ENCODE measurements at regions not wholly inside any gene's neighbourhood (a gene's known extent, or its start where the extent isn't known, plus 50 kb on each side); places are given as distances from the start of the nearest gene placed in this dataset.

DNA sequence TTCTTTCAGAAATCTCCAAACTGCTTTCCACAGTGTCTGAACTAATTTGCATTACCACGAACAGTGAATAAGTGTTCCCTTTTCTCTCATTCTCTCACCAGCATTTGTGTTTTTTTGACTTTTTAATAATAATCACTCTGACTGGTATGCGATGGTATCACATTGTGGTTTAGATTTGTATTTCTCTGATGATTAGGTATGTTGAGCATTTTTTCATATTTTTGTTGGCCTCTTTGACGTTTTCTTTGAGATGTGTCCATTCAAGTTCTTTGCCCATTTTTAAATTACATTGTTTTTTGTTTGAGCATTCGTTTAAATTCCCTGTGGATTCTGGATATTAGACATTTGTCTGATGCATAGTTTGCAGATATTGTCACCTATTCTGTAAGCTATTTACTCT lies 1639.6 kb upstream of the TENM4 start:
- DNase-seq: no peak

DNA sequence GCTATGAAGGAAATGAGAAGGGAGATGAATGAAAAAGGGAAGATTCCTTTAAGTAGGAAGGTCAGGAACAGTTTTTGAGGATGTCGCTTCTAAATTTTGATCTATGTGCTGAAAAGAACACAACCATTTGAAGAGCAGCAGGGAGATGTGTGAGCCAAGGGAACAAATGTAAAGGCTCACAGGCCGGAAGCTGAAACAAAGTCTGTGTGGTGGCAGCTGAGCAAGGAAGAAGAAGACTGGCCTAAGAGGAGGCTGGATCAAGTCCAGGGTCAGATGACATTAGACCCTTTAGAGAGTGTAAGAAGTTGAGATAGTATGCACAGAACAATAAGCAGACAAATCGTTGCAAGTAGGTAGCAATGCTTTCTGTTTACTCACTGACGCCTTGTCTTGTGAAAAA lies 1631.4 kb upstream of the TENM4 start:
- DNase-seq: no peak

DNA sequence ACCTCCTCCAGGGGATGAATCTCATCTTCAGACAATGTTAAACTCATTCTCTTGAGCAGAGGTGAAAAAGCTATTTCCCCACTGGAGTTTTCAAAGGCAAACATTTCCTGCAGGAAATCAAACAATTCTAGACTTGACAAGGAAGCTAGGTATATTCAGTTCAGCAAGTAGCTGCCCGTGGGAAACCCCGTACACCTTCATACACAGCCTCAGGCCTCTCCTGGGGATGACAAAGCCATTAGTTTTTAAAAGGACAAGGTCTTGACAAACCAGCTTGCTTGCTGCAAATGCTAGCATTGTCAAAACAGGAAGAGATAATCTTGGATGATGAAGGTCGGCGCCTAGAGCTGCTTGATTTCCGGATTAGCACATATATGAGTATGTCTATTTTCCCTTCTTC lies 1630.8 kb upstream of the TENM4 start:
- DNase-seq: no peak

DNA sequence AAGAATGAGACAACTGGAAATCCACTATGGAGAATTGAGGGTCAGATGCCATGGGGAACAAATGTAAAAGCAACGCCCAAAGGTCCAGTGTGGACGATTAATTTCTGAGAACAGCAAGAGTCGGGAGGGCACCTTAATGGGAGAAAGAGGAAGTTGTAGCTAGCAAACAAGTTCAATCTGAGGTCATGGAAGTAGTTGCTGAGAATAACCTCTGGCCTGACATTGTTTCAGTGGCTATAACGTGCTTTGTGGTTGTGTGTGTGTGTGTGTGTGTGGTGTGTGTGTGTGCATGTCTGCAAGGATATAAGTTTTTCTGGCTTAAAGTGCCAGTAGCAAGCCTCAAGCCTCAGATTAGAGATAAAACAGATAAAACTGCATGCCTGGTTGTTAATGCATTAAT lies 1630.1 kb upstream of the TENM4 start:
- DNase-seq: no peak

DNA sequence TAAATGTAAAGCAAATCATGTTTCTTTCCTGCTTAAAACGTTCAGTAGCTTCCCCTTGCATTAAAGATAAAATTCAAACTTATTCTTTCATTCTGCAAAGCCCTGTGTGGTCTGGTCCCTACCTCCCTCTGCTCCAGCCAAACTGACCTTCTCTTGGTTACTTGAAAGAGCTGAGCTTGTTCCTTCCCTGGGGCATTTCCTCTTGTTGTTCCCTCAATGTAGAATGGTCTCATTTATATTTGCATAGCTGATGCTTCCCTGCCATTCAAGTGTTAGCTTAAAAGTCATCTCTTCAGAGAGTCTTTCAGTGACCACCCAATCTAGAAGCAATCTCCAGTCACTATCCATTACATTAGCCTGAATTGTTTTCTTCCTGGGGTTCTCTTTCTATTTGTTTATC lies 1618.5 kb upstream of the TENM4 start:
- no peak for DNase-seq

DNA sequence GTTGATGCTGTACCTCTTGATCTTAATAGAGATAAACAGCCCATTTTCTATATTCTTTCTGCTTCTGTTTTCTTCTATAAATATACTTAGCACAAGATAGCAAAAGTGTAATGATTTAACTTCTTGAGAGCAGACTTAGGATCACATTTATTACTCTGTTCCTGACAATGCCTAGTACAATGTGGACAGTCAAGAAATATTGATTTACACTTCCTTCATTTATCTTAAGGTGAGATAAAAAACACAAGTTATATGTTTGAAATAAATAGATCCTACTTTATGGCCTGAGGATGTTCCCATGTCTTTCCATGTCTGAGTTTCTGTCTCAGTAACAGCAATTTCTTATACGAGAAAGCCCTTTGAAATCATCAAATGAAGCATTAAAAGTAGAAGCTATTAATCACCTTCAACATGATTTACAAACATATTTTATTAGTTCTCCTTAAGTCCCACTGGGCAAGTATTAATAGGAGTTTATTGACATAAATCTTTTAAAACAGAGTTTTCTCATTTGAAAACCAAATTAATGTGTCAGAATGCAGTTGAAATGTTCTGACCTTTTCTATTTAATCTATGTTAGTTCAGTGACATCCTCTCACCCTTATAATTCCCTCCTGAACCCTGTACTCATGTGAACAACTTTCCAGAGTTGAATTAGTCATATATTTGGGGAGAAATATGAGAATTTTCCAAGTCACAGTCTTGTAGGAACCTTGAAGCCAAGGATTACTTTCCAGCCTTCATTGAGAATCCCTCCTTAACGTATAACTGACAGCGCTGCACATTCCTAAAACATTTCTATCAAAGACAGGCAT lies 1611.7 kb upstream of the TENM4 start:
- DNase-seq: no peak

DNA sequence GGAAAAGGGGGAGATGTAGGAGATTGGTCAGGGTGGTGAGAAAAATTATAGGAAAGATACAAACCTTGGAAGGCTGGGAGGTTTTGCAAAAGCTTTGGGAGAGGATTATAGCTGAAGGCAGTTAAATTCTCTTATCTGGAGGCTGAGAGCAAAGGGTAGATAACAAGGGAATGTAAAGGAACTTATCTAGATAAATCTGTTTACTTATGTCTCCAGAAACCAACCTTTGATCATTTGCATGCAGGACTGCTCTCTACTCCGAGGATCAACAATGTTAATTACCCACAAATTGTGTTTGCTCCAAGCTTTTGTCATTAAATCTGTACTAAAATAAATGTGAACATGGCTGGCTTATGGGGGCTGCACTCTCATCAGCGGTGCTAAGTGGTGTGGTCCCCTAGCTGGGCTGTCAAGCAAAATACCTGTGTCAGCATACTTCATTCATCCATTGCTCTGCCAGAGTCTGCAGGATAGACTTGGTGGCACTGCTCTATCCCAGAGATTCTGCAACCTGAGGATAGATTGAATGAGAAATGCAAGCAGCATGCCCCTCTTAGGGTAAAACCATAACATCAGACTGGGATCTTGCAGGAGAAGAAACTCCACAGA lies 1599.2 kb upstream of the TENM4 start:
- no peak for DNase-seq

DNA sequence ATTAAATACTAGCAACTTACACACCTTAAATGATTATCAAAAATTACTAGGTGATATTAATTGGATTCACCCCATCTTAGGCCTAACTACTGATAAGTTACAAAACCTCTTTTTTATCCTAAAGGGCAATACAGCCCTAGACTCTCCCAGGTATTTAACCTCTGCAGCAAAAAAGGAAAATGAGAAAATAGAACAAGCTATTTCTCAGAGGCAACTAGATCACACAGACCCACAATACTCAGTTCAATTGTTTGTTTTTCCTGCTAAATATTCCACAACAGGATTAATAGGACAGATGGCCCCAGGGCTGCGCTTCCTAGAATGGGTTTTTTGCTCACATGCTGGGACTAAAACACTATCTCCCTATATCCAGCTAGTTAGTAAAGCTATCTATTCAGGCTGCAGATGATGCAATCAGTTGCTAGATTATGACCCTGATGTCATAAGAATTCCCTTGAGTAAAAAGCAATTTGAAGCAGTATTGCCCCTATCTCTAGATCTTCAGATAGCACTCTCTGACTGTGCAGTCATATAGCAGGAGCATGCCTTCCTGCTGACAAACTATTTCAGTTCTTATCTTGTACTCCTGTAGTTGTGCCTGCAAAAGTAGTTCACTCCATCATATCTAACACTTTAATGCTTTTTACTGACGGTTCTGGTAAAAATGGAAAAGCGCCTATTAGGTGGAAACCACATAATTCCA lies 1595.5 kb upstream of the TENM4 start:
- no peak for DNase-seq

DNA sequence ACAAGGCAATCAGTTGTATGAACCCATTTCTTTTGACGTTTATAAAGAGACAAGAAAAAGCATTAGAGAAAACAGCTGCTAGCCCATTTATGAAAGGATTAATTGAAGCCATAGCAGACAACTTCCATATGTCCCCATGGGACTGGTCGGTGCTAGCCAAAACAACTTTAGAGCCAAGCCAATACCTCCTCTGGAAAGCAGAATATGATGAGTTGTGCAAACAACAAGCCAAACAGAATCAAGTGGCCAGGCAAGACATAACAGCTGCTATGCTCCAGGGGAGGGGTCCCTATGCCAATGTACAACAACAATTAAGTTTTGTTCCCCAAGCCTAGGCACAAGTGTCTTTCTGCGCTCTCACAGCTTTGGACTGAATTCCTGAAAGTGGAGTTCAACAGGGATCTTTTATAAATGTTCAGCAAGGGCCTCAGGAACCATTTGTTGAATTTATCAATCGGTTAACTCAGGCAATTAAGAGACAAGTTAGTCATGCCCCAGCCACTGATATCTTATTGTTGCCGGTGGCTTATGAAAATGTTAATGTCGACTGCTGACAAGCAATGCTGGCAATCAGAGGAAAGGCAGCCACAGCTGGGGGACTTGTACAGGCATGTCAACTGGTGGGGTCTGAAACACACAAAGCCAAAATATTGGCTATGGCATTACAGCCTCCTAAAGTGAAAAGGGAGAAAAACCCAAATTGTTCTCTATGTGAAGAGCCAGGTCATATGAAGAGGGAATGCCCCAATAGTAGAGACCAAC lies 1593.1 kb upstream of the TENM4 start:
- DNase-seq: no peak

DNA sequence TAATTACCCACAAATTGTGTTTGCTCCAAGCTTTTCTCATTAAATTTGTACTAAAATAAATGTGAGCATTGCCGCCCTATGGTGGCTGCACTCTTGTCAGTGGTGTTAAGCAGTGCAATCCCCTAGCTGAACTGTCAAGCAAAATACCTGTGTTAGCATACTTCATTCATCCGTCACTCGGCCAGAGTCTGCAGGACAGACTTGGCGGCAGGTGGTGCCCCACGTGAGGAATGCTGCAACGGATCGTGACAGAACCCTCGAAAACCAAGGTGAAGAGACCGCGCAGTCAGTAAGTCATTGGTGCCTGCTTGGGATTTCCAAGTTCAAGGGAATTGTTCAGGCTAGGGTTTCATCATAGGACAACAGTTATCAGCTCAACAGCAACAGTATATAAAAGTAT lies 1592.1 kb upstream of the TENM4 start:
- DNase-seq: no peak

DNA sequence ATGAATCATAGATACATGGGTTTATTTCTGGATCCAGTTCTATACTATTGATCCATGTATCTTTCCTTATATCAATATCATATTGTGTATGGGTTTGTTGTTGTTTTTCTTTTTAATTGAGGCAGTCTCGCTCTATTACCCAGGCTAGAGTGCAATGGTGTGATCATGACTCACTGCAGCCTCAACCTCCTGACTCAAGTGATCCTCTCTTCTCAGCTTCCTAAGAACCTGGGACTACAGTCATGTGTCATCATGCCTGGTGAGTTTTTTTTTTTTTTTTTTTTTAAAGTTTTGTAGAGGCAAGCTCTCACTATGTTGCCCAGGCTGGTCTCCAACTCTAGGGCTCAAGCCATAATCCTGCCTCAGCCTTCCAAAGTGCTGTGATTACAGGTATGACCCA lies 1589.4 kb upstream of the TENM4 start:
- peak; percentile 11 for DNase-seq

DNA sequence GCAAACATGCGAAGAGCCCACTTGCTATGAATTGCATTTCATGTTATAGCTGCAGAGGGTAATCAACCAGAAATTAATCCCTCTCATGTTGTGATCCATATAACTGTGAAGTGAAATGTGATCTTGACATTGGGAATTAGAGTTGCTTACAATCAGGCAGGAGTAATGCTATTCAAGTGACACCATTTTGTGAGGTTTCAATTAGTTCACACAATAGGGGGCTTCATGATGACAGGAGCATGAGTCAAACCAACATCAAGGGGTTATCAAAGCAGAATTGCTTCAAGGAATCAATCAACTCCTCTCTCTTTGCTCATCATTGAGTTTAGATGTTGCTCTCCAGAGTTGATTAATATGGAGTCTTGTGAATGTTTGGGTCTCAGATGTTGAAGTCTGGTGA lies 1585.2 kb upstream of the TENM4 start:
- no peak for DNase-seq

DNA sequence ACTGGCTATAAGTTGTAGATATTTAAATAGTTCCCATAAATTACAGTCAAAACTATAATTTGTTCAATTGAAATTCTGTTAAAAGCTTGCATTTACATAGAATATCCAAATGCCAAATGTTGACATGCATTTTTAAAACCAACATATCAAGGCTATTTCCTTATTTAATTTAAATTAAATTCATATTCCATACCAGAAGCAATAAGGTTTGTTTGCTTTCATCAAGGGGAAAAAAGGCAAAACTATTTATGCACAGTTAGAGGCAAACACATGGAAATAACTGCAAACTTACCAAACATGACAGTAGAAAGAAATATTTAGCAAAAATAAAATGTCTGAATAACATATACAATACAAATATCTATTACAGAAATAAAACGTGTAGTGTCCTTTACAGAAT lies 1581.2 kb upstream of the TENM4 start:
- DNase-seq: no peak

DNA sequence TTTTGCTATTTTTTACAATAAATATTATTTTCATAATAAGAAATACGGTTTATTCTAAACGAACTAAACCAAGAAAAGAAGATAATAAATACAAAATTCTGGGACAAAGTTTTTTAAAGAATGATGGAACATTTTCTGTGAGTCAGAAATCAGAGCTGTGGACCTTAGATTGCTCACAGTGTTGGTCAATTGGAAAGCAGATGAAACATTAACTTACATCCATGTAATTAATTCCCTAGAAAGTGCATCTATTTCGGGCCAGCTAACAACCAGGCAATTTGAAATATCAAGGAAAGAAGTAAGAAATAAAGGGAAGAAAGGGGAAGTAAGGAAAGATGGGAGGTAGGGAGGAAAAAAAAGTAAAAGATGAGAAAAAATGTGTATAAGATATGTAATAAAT lies 1569.8 kb upstream of the TENM4 start:
- DNase-seq: peak; percentile 36

DNA sequence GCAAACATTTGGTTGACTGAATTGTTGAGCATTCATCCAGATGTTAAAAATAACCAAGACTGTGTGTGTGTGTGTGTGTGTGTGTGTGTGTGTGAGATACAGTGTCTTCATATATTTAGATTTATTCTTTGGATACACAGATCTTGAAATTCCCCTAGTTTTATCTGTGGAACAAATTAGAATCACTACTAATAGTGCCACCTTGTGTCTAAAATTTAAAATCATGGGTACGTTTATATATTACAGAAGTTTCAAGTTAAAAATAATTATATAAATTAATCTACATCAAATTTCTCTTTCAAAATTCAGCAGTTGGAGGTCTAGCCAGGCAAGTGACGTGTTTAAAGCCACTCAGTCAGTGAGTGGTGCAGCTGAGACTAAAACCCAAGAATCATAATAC lies 1566.2 kb upstream of the TENM4 start:
- DNase-seq: peak; percentile 23

DNA sequence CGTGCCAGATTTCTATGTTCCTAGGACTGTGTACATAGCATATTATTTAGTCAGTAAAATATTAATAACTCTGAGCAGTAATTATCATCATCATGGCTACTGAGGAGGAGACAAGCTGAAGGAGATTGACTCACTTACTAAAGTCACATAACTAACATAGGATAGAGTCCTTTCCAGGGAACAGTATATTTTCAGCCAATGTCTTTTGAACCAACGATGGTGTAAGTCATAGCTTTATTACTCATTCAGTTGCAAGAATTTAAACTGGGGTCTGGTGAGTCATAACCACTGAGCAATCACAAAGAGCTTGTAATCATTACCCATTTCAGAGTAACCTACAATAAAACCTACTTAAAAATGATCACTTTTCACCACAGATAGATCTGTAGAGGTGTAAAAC lies 1564.8 kb upstream of the TENM4 start:
- peak; percentile 95 for DNase-seq

DNA sequence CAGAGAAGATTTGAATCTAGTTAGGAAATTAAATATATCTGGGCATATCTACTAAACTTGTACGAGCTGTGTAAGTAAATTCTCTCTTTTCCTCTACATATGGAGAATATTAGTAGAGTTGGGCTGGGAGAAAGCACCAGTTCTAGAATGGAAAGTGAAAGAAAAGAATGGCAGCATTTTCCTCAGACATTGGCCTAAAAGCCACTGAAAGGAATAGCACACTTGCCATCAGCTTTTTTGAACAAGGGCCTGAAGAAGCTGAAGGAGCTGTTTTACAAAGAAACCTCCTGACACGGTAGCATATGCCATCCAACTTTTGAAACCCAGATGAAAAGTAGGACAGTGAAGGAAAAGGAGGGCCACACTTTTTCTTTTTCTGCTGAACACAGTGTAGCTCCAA lies 1563.7 kb upstream of the TENM4 start:
- no peak for DNase-seq

DNA sequence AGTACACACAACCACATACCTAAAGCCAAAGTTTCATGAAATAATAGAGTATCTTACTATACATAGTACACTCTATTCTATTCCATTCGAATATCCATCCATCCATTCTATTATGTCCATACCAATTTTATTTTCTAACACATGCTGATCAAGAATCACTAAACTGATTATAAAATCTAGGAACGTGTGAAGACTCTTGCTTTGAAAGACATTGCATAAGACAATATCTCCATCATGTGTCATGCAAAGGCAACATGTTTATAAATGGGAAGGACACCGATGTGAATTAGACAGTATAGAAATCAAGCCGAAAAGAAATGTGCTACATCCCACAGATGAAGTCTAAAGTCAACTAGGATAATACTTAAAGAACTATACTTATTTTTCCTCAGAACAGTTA lies 1561.5 kb upstream of the TENM4 start:
- no peak for DNase-seq

DNA sequence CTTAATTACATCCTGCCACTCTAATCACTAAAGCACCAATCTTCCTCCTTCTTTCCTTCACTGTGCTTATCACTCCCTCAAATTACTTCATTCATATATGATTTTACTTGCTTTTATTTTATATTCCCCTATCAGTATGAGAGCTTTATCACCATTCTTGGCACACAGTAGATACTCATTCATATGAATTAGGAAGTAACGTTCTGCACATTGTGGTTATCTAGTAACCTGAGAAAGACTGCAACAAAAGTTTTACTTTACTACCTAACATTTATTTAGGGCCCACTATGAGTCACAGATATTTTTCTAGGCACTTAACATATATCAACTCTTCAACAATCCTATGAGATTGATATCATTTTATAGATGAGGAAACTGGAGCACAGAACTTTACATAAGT lies 1559.9 kb upstream of the TENM4 start:
- DNase-seq: no peak

DNA sequence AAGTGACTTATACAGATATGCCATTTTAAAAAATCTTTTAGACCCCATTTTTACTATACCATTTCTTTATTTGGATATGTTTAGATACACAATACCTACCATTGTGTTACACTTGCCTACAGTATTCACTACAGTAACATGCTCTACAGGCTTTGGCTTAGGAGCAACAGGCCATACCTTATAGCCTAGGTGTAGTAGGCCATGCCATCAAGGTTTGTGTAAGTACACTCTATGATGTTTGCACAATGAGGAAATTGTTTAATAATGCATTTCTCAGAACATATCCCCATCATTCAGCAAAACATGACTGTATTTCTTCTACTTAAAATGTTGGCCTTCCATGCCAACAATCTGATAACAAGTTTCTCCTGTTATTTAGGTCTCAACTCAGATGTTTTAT lies 1559.5 kb upstream of the TENM4 start:
- no peak for DNase-seq

DNA sequence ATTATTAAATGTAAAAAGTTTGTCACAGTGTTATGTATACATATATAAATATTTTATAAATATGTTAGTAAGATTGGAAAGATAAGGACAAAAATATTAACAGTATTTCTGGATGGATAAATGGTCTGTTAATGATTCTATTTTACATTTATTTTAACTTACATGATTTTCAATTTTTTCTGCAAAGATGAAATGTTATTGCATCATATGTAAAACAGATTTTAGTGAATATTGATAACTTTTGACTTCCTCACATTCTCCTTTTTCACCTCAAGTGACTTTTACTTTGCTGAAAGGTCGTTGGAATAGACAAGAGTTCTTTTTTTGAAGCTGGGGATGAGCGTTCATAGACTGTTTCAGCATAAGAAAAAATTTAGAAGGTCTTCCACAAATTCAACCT lies 1554.7 kb upstream of the TENM4 start:
- no peak for DNase-seq

DNA sequence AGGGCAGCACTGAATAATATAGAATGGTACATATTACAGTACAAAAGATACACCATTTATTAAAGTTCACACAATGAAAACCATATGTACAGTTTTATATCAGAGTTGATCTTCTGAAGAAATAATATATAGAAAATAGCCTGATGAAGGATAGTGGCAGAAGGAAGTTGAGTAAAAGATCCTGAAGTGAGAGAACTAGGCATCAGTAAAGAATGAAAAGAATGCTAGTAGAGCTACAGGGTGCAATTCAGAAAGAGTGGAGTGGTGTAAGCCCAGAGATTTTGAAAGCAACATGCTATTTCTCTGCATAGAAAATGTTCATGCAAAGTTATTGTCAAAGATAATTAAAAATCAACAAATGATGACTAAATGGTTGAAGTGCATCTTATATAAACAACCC lies 1552.7 kb upstream of the TENM4 start:
- peak; percentile 5 for DNase-seq

DNA sequence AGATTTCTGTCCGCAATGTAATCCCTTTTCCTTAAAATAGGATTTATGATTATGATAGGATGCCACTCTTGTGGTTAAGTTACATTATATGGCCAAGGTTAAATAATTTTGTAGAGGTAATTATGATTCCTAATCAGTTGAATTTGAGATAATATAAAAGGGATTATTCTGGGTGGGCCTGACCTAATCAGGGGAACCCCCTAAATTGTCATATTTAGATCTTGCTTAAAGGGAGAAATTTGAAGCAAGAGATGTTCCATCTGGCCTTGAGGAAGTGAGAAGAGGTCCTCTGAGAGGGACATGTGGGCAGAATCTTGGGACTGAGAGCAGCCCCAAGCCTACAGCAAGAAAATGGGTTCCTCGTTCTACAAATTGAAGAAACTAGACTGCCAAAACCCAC lies 1550.1 kb upstream of the TENM4 start:
- DNase-seq: no peak

DNA sequence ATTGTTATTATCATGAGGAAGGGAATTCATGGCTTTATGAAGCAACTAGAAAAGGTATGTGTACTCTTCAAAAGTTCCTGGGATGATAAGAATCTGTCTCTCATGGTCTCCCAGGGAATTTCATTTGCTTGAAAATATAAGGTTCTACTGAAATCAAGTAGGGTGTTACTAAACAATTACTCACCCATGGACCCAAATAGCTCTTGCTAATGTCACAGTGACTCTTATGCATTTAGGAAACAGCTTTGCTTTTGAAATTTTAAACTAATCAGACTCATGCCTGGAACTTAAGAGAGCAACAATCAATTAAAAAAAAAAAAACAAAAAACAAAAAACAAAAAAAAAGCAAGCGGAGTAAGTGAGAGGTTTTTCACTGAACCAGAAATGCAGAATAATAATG lies 1546.3 kb upstream of the TENM4 start:
- DNase-seq: no peak
